HepG2 (cell line): ENCODE measurements at regions not wholly inside any gene's neighbourhood (a gene's known extent, or its start where the extent isn't known, plus 50 kb on each side); places are given as distances from the start of the nearest gene placed in this dataset.

Experiments
- ATAC-seq: fragments of 200-7000 bp; cut with Tn5 transposase; 3 replicates; pipeline ENCODE4 v1.9.1; 2020; ENCODE audit warnings: mild to moderate bottlenecking, moderate library complexity
- BruUV-seq: library from RNA; stranded (reverse); fragments of 400-500 nt; replicated peaks from 2 replicates; lab custom pipeline; 2021; lab: Mats Ljungman, UMichigan
- CTCF ChIA-PET: fragments of 300-600 bp; formaldehyde crosslinking; extraction: SDS; loops from one replicate; lab custom pipeline; 2021; ENCODE audit warnings: low total read pairs, inconsistent platforms, low intra/inter-chr PET ratio; lab: Yijun Ruan, JAX
- POLR2A ChIA-PET: fragments of 350-600 bp; sonication (Branson Sonifier 250); formaldehyde crosslinking; loops from one replicate; lab custom pipeline; 2020; ENCODE audit warnings: antibody characterized with exemption, inconsistent platforms; lab: Yijun Ruan, JAX
- DNase-seq: peaks from one replicate; pipeline ENCODE4 v3.0.0-alpha.2; 2015; ENCODE audit warnings: low spot score
- FAIRE-seq: peaks from 3 replicates; lab custom pipeline; 2011; peaks lifted over from hg19 to GRCh38; lab: Jason Lieb, UNC
- H2AFZ ChIP-seq: one replicate; pipeline ENCODE4 v1.6.1; 2011; ENCODE audit warnings: low read length, inconsistent platforms
- H3K27ac ChIP-seq: fragments of 300-600 bp; 3 replicates; pipeline ENCODE4 v1.8.0; 2011; ENCODE audit warnings: mixed run types, mild to moderate bottlenecking, mixed read lengths, low read length, inconsistent platforms; ENCODE audit not compliant: insufficient read depth; ENCODE audit errors: extremely low read length
- H3K27me3 ChIP-seq, 2 experiments: fragments of 200-600 bp in 1 of 2; 2 replicates in 1 of 2; 3 replicates in 1 of 2; pipeline versions ENCODE4 v1.6.0 to v1.8.0; 2011; ENCODE audit warnings: low read length in 2 of 2, mild to moderate bottlenecking in 2 of 2, moderate library complexity in 2 of 2, inconsistent platforms in 1 of 2; ENCODE audit not compliant: insufficient read depth in 2 of 2, control insufficient read depth in 1 of 2
- H3K36me3 ChIP-seq, 2 experiments: fragments of 200-600 bp in 1 of 2; replicated peaks in 1 of 2; 2 replicates in 1 of 2; 3 replicates in 1 of 2; pipeline versions ENCODE4 v1.5.1 to v1.8.0; 2011; ENCODE audit warnings: low read length in 2 of 2, inconsistent platforms in 1 of 2; ENCODE audit not compliant: insufficient read depth in 2 of 2, control insufficient read depth in 1 of 2
- H3K4me1 ChIP-seq: 2 replicates; pipeline ENCODE4 v1.5.1; 2012; ENCODE audit warnings: low read length, inconsistent platforms; ENCODE audit not compliant: insufficient read depth
- H3K4me2 ChIP-seq: 2 replicates; pipeline ENCODE4 v1.6.0; 2011; ENCODE audit warnings: low read depth, low read length, inconsistent platforms
- H3K4me3 ChIP-seq, 3 experiments: fragments of 200-600 bp in 1 of 3; sonication (generic), shearing (Covaris generic) in 1 of 3; replicated peaks in 1 of 3; 2 replicates each; pipeline ENCODE4 v1.5.1; 2011 to 2016; ENCODE audit warnings: low read length in 3 of 3, inconsistent platforms in 2 of 3, low read depth in 2 of 3, mild to moderate bottlenecking in 2 of 3, control low read depth in 1 of 3, mixed read lengths in 1 of 3; ENCODE audit not compliant: insufficient read depth in 1 of 3
- H3K79me2 ChIP-seq: one replicate; pipeline ENCODE4 v1.6.1; 2011; ENCODE audit warnings: low read length, inconsistent platforms; ENCODE audit not compliant: insufficient read depth
- H3K9ac ChIP-seq: 2 replicates; pipeline ENCODE4 v1.6.0; 2011; ENCODE audit warnings: mild to moderate bottlenecking, low read depth, low read length, inconsistent platforms; ENCODE audit not compliant: insufficient read depth
- H3K9me3 ChIP-seq: 2 replicates; pipeline ENCODE4 v1.5.1; 2012; ENCODE audit warnings: mild to moderate bottlenecking, low read length
- H4K20me1 ChIP-seq: 2 replicates; pipeline ENCODE4 v1.6.0; 2011; ENCODE audit warnings: inconsistent platforms, mild to moderate bottlenecking, low read length, moderate library complexity; ENCODE audit not compliant: insufficient read depth
- HBP1 ChIP-seq: IDR thresholded peaks from 2 replicates; pipeline ENCODE4 v1.6.1; 2016; ENCODE audit warnings: low read depth, control low read depth
- LCORL ChIP-seq, 2 experiments: fragments of 450-650 bp in 1 of 2; sonication (generic) in 1 of 2; formaldehyde crosslinking in 1 of 2; IDR thresholded peaks; 2 replicates each; pipeline versions ENCODE4 v1.5.0 to v1.6.1; 2017 to 2020; ENCODE audit warnings: antibody characterized with exemption in 1 of 2, missing genetic modification reagents in 1 of 2
- MAFK ChIP-seq, 2 experiments: IDR thresholded peaks in 1 of 2; conservative IDR thresholded peaks in 1 of 2; 2 replicates each; pipeline ENCODE4 v1.6.1; 2011; ENCODE audit warnings: improper control_type of control experiment in 2 of 2, low read length in 2 of 2
- NFAT5 ChIP-seq: sonication (generic); formaldehyde crosslinking; IDR thresholded peaks from 2 replicates; pipeline ENCODE4 v1.4.0; 2020; ENCODE audit warnings: missing genetic modification reagents
- ONECUT2 ChIP-seq: sonication (generic); formaldehyde crosslinking; IDR thresholded peaks from 2 replicates; pipeline ENCODE4 v1.4.0; 2020; ENCODE audit warnings: missing genetic modification reagents
- RAD51 ChIP-seq: fragments of 450-650 bp; IDR thresholded peaks from 2 replicates; pipeline ENCODE4 v1.6.1; 2016; ENCODE audit warnings: borderline replicate concordance
- TBP ChIP-seq: sonication (generic); formaldehyde crosslinking; IDR thresholded peaks from 2 replicates; pipeline ENCODE4 v1.5.0; 2020; ENCODE audit warnings: missing genetic modification reagents
- ZKSCAN1 ChIP-seq: fragments of 150-350 bp; IDR thresholded peaks from 2 replicates; pipeline ENCODE4 v1.6.1; 2014; ENCODE audit warnings: low read length
- ZKSCAN5 ChIP-seq: sonication (generic); formaldehyde crosslinking; IDR thresholded peaks from 2 replicates; pipeline ENCODE4 v1.5.1; 2020; ENCODE audit warnings: mild to moderate bottlenecking, missing genetic modification reagents
- ZMAT5 ChIP-seq: sonication (generic); formaldehyde crosslinking; IDR thresholded peaks from 2 replicates; pipeline ENCODE4 v1.5.0; 2020; ENCODE audit warnings: mild to moderate bottlenecking, low read depth, missing genetic modification reagents, borderline replicate concordance
- ZNF101 ChIP-seq: sonication (generic); formaldehyde crosslinking; IDR thresholded peaks from 2 replicates; pipeline ENCODE4 v1.4.0; 2020; ENCODE audit warnings: mild to moderate bottlenecking, low read depth, missing genetic modification reagents, borderline replicate concordance
- ZNF274 ChIP-seq: sonication (generic); formaldehyde crosslinking; IDR thresholded peaks from 2 replicates; pipeline ENCODE4 v1.5.1; 2020; ENCODE audit warnings: mild to moderate bottlenecking, missing genetic modification reagents
- ZNF276 ChIP-seq: sonication (generic); formaldehyde crosslinking; IDR thresholded peaks from 2 replicates; pipeline ENCODE4 v1.4.0; 2020; ENCODE audit warnings: mild to moderate bottlenecking, low read depth, missing genetic modification reagents
- ZNF484 ChIP-seq: sonication (generic); formaldehyde crosslinking; IDR thresholded peaks from 2 replicates; pipeline ENCODE4 v1.5.1; 2020; ENCODE audit warnings: mild to moderate bottlenecking, low read depth, missing genetic modification reagents, borderline replicate concordance
- ZNF572 ChIP-seq: sonication (generic); formaldehyde crosslinking; IDR thresholded peaks from 2 replicates; pipeline ENCODE4 v1.5.1; 2020; ENCODE audit warnings: mild to moderate bottlenecking, missing genetic modification reagents
- WGBS: methylation state at CpG from one replicate; pipeline ENCODE4 v1.1.6; 2017; ENCODE audit warnings: low lambda C conversion rate; 5-methylcytosine and 5-hydroxymethylcytosine counted together
- in situ Hi-C: cut with HindIII; loops from 2 replicates; pipeline ENCODE4 v1.10.0; 2017; ENCODE audit warnings: low pct_unique_long_range_greater_than_20kb; ENCODE audit not compliant: extremely low pct_ligation_motif_present
- intact Hi-C: fragments of 100-400 bp; cut with micrococcal nuclease; formaldehyde crosslinking; loops from one replicate; pipeline ENCODE4 v1.10.0; 2022; ENCODE audit not compliant: unreplicated experiment

- FAIRE-seq (no peak), ATAC-seq (no peak), DNase-seq (no peak)
- no peaks in the 10 kb centered on the region for H3K27me3 ChIP-seq
- H3K4me1 ChIP-seq, result no peaks in the 10 kb centered on the region
- WGBS, result 3% methylated on average over 1 of the region's 1 CpG
- intact Hi-C loops (no loop called here), in situ Hi-C loops (no loop called here)
- no peak overlapping the region for H3K9ac ChIP-seq
- POLR2A ChIA-PET, result no interaction called here
- TF ChIP-seq RAD51, result no peak
- TF ChIP-seq ZNF484 (CRISPR knock-in tag), result no peak
- TF ChIP-seq ZKSCAN1, result no peak
- no peak for TF ChIP-seq HBP1 (CRISPR knock-in tag)
- no peak for TF ChIP-seq ZNF572 (CRISPR knock-in tag)
- TF ChIP-seq NFAT5 (CRISPR knock-in tag), result no peak
- no peak for TF ChIP-seq MAFK (conservative IDR thresholded peaks at IDR 0.05 in 1 of 2, IDR thresholded peaks at IDR 0.05 in 1 of 2; ENCODE audit: low read length in 2 of 2)
- TF ChIP-seq ZKSCAN5 (CRISPR knock-in tag), result no peak
- no peak for TF ChIP-seq ZMAT5 (CRISPR knock-in tag)
- no peak for TF ChIP-seq ZNF276 (CRISPR knock-in tag)
- TF ChIP-seq ZNF274 (CRISPR knock-in tag), result no peak
- no peak for TF ChIP-seq TBP
- no peak for TF ChIP-seq ONECUT2 (CRISPR knock-in tag)
- TF ChIP-seq LCORL (IDR thresholded peaks at IDR 0.05), result no peak
- no peak for TF ChIP-seq LCORL (CRISPR knock-in tag; IDR thresholded peaks at IDR 0.05)
- no peak for TF ChIP-seq ZNF101 (CRISPR knock-in tag)
- no peak overlapping the region for H3K4me3 ChIP-seq
- no peak overlapping the region for H3K4me2 ChIP-seq
- no peak overlapping the region for H2AFZ ChIP-seq
- H3K36me3 ChIP-seq, result no peaks in the 10 kb centered on the region
- H3K9me3 ChIP-seq, result peaks cover 90% of the 10 kb centered on the region
- no peak overlapping the region for H3K27ac ChIP-seq
- no TSS peak for BruUV-seq
- no peaks in the 10 kb centered on the region for H4K20me1 ChIP-seq
- no peaks in the 10 kb centered on the region for H3K79me2 ChIP-seq
- CTCF ChIA-PET, result no interaction called here
Observed at GRCh38 chr21:27505516-27505915, 538.6 kb upstream of the ADAMTS5 start.
